ENCODE measurements at regions not wholly inside any gene's neighbourhood (a gene's known extent, or its start where the extent isn't known, plus 50 kb on each side); places are given as distances from the start of the nearest gene placed in this dataset.

DNA sequence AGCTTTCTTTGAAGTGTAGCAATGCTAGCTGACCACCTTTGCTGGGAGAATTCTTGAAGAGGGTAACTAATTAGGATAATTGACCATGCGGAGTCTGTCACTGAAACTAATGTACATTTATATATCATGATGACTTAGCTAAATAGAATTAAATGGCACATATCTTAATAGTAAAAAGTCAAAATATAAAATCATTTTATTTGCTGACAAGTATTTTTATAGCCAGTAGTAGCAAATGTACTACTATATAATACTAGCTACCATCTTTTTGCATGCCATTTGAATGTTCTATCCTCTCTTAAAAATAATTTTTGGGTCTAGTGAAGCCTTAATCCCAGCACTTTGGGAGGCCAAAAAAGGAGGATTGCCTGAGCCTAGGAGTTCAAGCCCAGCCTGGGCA, 605.8 kb upstream of the COX7C start:
- TF ChIP-seq, protein P1, sequence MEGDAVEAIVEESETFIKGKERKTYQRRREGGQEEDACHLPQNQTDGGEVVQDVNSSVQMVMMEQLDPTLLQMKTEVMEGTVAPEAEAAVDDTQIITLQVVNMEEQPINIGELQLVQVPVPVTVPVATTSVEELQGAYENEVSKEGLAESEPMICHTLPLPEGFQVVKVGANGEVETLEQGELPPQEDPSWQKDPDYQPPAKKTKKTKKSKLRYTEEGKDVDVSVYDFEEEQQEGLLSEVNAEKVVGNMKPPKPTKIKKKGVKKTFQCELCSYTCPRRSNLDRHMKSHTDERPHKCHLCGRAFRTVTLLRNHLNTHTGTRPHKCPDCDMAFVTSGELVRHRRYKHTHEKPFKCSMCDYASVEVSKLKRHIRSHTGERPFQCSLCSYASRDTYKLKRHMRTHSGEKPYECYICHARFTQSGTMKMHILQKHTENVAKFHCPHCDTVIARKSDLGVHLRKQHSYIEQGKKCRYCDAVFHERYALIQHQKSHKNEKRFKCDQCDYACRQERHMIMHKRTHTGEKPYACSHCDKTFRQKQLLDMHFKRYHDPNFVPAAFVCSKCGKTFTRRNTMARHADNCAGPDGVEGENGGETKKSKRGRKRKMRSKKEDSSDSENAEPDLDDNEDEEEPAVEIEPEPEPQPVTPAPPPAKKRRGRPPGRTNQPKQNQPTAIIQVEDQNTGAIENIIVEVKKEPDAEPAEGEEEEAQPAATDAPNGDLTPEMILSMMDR (IDR thresholded peaks at IDR 0.05), result no peak
- TF ChIP-seq POLR2A (IDR thresholded peaks at IDR 0.05) (no peak), POLR2AphosphoS5 (IDR thresholded peaks at IDR 0.05) (no peak), EP300 (IDR thresholded peaks at IDR 0.05) (no peak)
